HTERT RPE-1 (cell line): ENCODE measurements at regions not wholly inside any gene's neighbourhood (a gene's known extent, or its start where the extent isn't known, plus 50 kb on each side); places are given as distances from the start of the nearest gene placed in this dataset.

ENCODE experiments used
- in situ Hi-C: fragments of 300-500 bp; cut with MboI; formaldehyde crosslinking; loops from 4 replicates; pipeline ENCODE4 v1.14.3; 2020; ENCODE audit warnings: low sequenced_read_pairs

GRCh38 chr20:40925829-40926510, 102.7 kb upstream of the TOP1 start:
- in situ Hi-C loops, result no loop called here

- in situ Hi-C loops, result no loop called here
Measured at GRCh38 chr20:40926928-40927327, 101.7 kb upstream of the TOP1 start.

GRCh38 chr20:40930561-40930960, 98.1 kb upstream of the TOP1 start:
- in situ Hi-C loops, result no loop called here

GRCh38 chr20:40931410-40932044, 97.1 kb upstream of the TOP1 start:
- in situ Hi-C loops, result no loop called here

- in situ Hi-C loops, result no loop called here
Measured at GRCh38 chr20:40932436-40932835, 96.2 kb upstream of the TOP1 start.

- in situ Hi-C loops, result no loop called here
Measured at GRCh38 chr20:40933758-40934157, 94.9 kb upstream of the TOP1 start.

GRCh38 chr20:40938020-40938419, 90.6 kb upstream of the TOP1 start:
- in situ Hi-C loops, result no loop called here

GRCh38 chr20:40939667-40940066, 89.0 kb upstream of the TOP1 start:
- in situ Hi-C loops, result no loop called here

- in situ Hi-C loops, result no loop called here
Measured at GRCh38 chr20:40941133-40941610, 87.5 kb upstream of the TOP1 start.

- in situ Hi-C loops, result no loop called here
Measured at GRCh38 chr20:40942006-40942405, 86.6 kb upstream of the TOP1 start.

GRCh38 chr20:40942775-40943174, 85.8 kb upstream of the TOP1 start:
- in situ Hi-C loops, result no loop called here

- in situ Hi-C loops, result no loop called here
Measured at GRCh38 chr20:40943591-40943990, 85.0 kb upstream of the TOP1 start.

GRCh38 chr20:40945189-40945588, 83.4 kb upstream of the TOP1 start:
- in situ Hi-C loops, result no loop called here

GRCh38 chr20:40945754-40946450, 82.7 kb upstream of the TOP1 start:
- in situ Hi-C loops, result no loop called here

- in situ Hi-C loops, result no loop called here
Measured at GRCh38 chr20:40946451-40946850, 82.2 kb upstream of the TOP1 start.

GRCh38 chr20:40948465-40949267, 80.0 kb upstream of the TOP1 start:
- in situ Hi-C loops, result no loop called here

- in situ Hi-C loops, result no loop called here
Measured at GRCh38 chr20:40949346-40949745, 79.3 kb upstream of the TOP1 start.

- in situ Hi-C loops, result no loop called here
Measured at GRCh38 chr20:40952136-40952535, 76.5 kb upstream of the TOP1 start.

GRCh38 chr20:40953416-40953815, 75.2 kb upstream of the TOP1 start:
- in situ Hi-C loops, result no loop called here

- in situ Hi-C loops, result no loop called here
Measured at GRCh38 chr20:40953856-40954255, 74.8 kb upstream of the TOP1 start.

GRCh38 chr20:40954521-40955165, 74.0 kb upstream of the TOP1 start:
- in situ Hi-C loops, result no loop called here
